ENCODE measurements at regions not wholly inside any gene's neighbourhood (a gene's known extent, or its start where the extent isn't known, plus 50 kb on each side); places are given as distances from the start of the nearest gene placed in this dataset.
"Not testable (repeated sequence)": the region's sequence is repeated elsewhere in the genome, so short reads cannot be mapped to it uniquely, and the experiment has no call there.

GRCh38 chr1:194361374-194362131 lies 1175.1 kb upstream of the B3GALT2 start:
- no peak for ATAC-seq
- no peaks in the 10 kb centered on the region for H3K36me3 Mint-ChIP-seq (ENCODE audit: low read depth)

GRCh38 chr1:194358208-194358581 lies 1171.8 kb upstream of the B3GALT2 start:
- H3K9me3 Mint-ChIP-seq: no peaks in the 10 kb centered on the region

More at GRCh38 chr1:194361374-194362131, 1175.1 kb upstream of the B3GALT2 start:
- intact Hi-C loops (cut with micrococcal nuclease): no loop called here
- ChIA-PET POLR2A (no interaction called here), CTCF (no interaction called here)
- H3K4me3 Mint-ChIP-seq: no peak overlapping the region
- H3K27ac Mint-ChIP-seq: no peak overlapping the region
- no peak for TF ChIP-seq CTCF (IDR thresholded peaks at IDR 0.05)
- no peak for DNase-seq
- peaks cover 2% of the 10 kb centered on the region for H3K27me3 Mint-ChIP-seq
- no peaks in the 10 kb centered on the region for H3K9me3 Mint-ChIP-seq
- no peaks in the 10 kb centered on the region for H3K4me1 Mint-ChIP-seq (ENCODE audit: low read depth)

GRCh38 chr1:194357573-194358207 lies 1171.3 kb upstream of the B3GALT2 start:
- H3K27me3 Mint-ChIP-seq; POLR2A ChIA-PET; H3K36me3 Mint-ChIP-seq (ENCODE audit: low read depth); CTCF ChIA-PET; H3K9me3 Mint-ChIP-seq; intact Hi-C loops (cut with micrococcal nuclease); DNase-seq; H3K27ac Mint-ChIP-seq; ATAC-seq; H3K4me1 Mint-ChIP-seq (ENCODE audit: low read depth); H3K4me3 Mint-ChIP-seq: not testable (repeated sequence)

More at GRCh38 chr1:194358208-194358581, 1171.8 kb upstream of the B3GALT2 start:
- Mint-ChIP-seq H3K36me3 (ENCODE audit: low read depth) (no peaks in the 10 kb centered on the region), H3K27me3 (peaks cover 2% of the 10 kb centered on the region), H3K4me3 (no peak overlapping the region), H3K27ac (no peak overlapping the region), H3K4me1 (ENCODE audit: low read depth) (no peaks in the 10 kb centered on the region)
- ATAC-seq (no peak), DNase-seq (no peak)
- intact Hi-C loops (cut with micrococcal nuclease): no loop called here
- ChIA-PET POLR2A (no interaction called here), CTCF (no interaction called here)
- no peak for TF ChIP-seq CTCF (IDR thresholded peaks at IDR 0.05)

GRCh38 chr1:194355488-194356106 lies 1169.2 kb upstream of the B3GALT2 start:
- H3K9me3 Mint-ChIP-seq: no peaks in the 10 kb centered on the region
- ChIA-PET CTCF (no interaction called here), POLR2A (no interaction called here)
- H3K36me3 Mint-ChIP-seq (ENCODE audit: low read depth): no peaks in the 10 kb centered on the region
- DNase-seq: no peak
- no peak overlapping the region for H3K27ac Mint-ChIP-seq
- no peak overlapping the region for H3K4me3 Mint-ChIP-seq
- no peak for TF ChIP-seq CTCF (IDR thresholded peaks at IDR 0.05)
- H3K27me3 Mint-ChIP-seq: peaks cover 1% of the 10 kb centered on the region
- intact Hi-C loops (cut with micrococcal nuclease): no loop called here
- no peak for ATAC-seq
- H3K4me1 Mint-ChIP-seq (ENCODE audit: low read depth): no peaks in the 10 kb centered on the region

GRCh38 chr1:194353121-194353520 lies 1166.7 kb upstream of the B3GALT2 start:
- H3K9me3 Mint-ChIP-seq: no peaks in the 10 kb centered on the region
- POLR2A ChIA-PET: no interaction called here
- peaks cover 1% of the 10 kb centered on the region for H3K27me3 Mint-ChIP-seq
- DNase-seq (no peak), ATAC-seq (no peak)
- intact Hi-C loops (cut with micrococcal nuclease): no loop called here
- CTCF ChIA-PET: no interaction called here
- H3K4me3 Mint-ChIP-seq: no peak overlapping the region
- TF ChIP-seq CTCF (IDR thresholded peaks at IDR 0.05): no peak
- H3K4me1 Mint-ChIP-seq (ENCODE audit: low read depth): no peaks in the 10 kb centered on the region
- no peaks in the 10 kb centered on the region for H3K36me3 Mint-ChIP-seq (ENCODE audit: low read depth)
- no peak overlapping the region for H3K27ac Mint-ChIP-seq
